HPDE6-E6E7 (cell line): ENCODE measurements at regions not wholly inside any gene's neighbourhood (a gene's known extent, or its start where the extent isn't known, plus 50 kb on each side); places are given as distances from the start of the nearest gene placed in this dataset.

Source experiments
- DNase-seq: peaks from one replicate; pipeline ENCODE4 v3.0.0; 2011; ENCODE audit warnings: missing footprints; ENCODE audit errors: extremely low spot score

DNA sequence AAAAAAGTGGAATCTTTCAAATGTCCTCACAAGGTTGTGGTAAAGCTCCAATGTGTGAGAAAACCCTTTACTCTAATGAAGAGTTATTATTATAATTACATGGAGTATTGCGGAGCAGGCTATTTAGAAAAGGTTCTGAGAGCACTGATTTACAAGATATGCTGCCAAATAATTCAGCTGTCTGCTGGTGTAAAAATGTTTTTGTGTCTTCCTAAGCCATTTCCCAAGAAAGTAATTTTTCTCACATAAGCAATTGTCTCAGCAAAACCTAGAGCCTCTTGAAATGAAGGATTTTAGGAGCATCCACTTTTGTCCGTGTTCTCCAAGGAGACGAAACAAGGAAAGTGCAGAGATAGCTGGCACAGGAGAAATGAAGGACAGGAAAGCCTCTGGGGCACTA lies 229.6 kb upstream of the STARD13 start:
- no peak for DNase-seq

DNA sequence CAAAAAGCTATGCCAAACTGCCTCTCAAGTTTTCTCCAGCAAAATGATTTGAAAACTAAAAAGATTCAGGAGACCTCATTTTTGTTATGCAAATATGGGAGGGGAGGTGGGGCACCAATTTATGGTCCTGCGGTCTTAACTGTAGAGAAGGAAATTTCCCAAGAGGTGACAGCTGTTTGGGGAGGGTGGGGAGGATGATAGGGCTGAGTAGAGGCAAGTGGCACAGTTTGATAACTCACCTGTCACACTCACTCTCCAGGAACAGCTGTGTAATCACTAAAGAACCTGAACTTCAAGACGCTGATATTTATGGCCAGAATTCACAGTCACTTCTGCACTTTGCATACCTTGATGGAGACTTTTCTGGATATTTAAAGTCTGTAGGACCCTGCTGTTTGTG lies 232.9 kb upstream of the STARD13 start:
- no peak for DNase-seq

DNA sequence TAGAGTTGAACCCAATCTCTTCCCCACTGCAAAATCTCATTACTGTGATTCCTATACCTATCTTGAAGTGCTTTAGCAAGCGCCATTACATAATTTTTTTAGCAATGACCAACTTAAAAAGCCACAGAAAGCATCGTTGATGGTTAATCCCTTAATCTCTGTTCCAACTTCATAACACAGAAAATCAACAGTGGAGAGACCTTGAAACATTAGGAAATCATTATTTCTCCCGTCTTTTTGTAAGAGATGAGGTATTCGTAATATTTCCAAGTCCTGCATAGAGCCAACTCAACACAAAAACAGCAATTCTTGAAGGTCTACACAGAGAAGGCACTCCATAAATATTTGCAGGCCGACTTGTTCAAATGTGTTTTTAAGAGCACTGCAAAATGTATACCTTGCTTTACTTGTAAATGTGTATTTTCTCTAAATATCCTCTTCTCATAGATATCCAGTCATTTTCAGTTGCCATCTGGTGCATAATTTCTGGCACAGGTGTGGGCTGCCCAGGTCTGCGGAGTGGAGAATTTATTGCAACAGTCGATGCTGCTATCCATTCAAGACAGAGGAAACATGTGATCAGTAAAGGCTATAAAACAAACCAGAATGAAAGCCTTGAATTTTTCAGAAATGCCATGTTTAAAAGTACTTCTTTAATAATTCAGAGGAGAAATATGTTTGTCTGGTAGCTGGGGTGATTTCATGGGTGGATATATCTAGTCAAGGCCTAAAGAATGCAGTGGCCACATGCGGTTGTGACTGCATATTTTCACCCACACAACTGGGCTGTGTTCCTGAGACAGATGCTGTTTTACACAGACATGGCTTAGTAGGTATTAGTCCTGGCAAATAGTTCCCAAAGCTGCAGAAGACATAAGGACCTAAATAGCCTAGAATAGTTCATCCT lies 234.3 kb upstream of the STARD13 start:
- DNase-seq = no peak

DNA sequence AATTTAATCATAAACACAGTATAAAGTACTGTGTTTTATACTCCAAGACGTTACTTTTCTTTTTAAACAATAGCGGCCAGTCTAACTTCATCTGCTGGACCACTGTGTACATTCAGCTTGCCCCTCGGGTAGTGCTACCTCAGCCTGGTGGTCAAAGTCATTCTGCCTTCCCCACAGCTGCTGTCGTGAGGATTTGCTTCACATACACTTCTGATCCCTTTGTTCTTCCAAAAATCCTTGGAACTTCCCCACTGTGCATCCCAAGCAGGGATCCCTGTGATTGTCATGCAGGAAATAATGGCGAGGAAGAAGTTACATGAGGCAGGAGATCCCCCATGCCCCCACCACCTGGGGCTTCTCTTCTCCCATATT lies 234.9 kb upstream of the STARD13 start:
- DNase-seq = no peak

DNA sequence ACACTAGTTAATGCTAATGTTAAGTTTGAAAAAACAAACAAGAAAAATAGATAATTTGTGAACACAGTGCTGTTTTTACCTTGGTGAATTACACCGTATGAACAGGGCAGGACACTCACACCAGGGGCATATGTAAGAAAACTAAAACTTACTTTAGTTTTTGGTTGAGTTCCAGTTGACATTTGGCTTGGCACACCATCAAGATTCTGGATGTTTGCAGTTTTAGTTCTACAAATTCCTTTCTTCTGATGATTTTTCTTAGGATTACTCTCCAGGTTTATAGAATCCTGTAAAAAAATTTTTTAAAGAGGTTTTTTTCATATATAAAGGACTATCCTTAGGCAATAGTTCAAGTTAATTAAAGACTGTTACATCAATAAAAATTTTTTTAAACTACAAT lies 238.5 kb upstream of the STARD13 start:
- DNase-seq = no peak

DNA sequence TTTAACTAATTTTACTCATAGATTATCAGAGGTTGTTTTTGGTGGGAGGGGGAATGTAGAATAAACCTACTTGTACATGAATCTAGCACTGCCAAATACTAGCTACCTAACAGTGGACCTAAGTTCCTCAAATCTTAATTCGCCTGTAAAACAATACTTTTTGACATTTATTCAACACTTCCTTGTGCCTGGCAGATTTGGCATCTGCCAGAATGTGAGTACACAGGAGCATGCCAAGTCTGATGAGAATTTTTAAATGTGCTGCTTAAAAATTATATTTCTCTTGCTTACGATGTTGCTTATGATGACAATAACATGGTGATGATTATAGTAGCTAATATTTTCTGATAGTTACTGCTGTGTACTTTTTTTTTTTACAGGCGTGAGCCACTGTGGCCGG lies 240.2 kb upstream of the STARD13 start:
- DNase-seq = no peak

DNA sequence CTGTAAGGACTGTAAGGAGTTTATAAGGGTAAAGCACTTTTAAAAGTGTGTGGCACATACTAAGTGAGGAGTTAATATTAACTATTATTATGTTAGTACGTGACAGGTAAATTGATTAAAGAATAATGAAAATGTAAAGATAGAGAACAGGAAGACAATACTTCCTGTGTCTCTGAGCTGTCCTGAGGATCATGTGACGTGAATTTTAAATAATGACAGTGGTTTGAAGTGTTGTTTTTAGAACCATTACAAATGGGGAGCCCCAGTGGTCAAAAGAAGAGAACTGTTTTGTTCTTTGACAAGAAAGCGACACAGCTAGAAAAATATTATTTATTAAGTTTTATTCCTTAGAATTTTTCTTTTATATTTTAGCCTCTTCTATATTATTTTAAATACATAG lies 241.2 kb upstream of the STARD13 start:
- no peak for DNase-seq

DNA sequence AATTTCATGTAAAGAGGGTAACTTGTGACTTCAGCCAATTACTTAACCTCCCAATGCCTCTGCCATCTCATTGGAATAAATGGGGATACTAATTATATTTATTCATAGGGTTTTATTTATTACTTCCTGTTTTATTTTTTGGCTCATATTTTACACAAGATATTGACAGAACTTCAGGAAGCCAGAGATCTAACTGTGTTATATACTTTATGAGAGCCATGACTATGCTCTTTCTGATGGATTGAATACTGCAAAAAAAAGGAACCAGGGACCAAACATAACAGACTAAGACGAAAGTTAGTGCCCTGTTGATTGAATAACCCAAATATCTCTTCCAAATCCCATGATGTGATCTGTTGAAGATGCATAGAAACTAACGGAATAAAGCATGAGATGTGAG lies 243.3 kb upstream of the STARD13 start:
- no peak for DNase-seq

DNA sequence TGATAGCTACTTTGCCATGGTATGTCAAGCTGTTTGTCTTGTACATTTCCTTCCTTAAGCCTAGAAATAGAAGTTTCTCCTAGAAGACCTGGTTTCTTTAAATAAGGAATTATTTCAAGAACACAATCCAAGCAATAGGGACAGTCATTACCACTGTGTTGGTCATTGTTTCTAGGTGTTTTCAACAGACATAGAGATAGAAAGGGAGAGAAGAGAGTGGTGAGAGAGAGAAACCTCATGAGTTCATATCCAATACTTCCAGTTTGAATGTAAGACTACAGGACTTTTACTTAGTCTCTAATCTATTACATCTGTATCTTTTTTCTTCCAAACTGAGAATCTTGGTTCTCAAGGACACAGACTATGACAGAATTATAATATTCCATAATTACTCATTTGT lies 245.9 kb upstream of the STARD13 start:
- no peak for DNase-seq

DNA sequence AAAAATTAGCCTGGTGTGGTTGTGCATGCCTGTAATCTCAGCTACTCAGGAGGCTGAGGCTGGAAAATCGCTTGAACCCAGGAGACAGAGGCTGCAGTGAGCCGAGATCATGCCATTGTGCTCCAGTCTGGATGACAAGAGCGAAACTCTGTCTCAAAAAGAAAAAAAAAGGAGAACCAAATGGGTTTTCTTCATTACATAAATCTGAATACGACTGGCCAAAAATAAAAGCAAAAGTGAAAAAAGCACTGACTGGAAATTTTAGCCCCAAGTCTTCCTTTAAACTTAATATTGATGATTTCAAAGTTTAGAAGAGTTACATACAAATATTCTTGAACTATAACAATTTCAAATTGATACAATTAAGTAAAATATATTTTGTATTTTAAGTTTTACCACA lies 249.5 kb upstream of the STARD13 start:
- no peak for DNase-seq

DNA sequence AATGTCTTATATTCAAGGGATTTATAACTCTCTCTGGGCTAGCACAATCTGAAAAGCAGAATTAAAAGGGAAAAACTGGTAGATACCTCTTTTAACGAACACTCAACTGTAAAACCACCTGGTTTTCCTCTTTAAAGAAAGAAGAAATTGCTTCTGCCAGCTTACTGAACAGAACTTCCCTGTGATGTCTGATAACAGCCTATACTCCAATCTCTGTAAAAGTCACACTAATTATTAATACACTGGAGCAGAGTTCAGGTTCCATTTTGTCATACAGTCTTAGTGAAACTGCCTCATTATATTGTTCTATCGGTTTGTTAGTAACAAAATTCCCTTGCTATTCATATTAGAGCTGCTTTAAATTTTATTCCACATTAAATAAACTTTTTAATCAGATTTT lies 251.0 kb upstream of the STARD13 start:
- DNase-seq = no peak

DNA sequence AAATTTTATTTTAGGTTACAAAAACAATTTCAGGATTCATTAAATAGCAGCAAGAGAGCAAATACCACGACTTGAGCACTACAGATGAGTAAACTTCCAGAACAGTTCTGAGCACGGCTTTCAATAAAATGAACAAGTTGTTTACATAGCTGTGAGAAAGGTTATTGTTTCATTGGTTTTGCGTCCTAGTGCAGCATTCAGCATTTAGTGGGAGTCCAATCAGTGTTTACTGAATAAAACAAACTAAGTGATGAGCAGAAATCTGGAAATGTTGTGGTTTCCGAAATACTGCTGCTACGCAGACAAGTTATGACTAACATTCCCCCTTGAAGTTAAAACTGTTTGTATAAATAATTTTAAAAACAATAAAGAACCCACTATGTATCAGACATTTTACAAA lies 251.5 kb upstream of the STARD13 start:
- no peak for DNase-seq

DNA sequence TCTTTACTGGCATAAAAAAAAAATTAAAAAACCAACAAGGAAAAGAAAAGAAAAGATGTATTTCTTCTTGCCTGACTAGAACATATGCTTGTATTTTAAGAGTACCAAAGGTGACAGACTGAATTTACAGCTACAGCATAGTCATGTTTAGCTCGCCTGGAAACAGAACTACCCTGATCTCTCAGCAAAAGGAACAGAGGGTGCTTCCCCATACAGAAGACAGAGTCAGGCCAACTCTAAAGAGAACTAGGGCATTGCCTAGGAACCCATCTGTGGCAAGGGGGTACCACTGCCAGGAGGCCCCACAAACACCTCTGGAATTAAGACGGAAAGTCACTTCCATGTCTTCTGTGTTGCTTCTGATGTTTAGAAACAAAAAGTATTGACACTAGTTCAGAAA lies 252.1 kb upstream of the STARD13 start:
- DNase-seq = no peak

DNA sequence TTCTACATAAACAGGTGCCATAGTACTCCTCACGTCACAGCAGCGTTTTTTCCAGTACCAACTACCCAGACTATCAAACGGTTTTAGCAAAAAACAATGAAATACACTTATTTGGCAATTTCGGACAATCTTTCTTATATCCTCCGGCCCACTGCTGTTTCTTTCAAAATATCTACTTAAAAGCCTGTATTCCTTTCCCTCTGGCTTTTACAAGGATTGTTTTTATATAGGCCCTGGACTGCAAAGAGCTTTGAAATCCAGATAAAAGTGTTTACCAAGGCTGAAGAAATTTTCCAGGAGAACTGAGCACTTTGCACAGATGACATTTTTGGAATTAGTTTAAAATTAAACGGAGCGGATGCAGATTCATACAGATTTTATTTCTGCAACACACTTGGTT lies 255.9 kb upstream of the STARD13 start:
- DNase-seq = no peak

DNA sequence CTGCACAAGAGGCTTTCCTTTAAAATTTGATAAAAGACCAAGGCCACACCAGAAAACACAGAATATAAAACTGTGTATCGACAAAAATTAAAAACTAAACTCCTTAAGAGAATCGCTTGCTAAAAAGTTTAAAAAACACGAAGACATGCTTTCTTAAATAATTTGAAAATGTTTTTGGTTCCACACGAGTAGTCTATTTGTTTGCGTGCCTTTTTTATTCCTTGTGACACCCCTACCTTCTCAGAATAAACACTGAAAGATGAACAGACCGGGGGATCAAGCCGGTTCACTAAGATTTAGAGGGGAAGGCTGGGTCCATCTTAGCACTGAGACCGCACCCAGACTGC lies 256.4 kb upstream of the STARD13 start:
- DNase-seq = no peak

DNA sequence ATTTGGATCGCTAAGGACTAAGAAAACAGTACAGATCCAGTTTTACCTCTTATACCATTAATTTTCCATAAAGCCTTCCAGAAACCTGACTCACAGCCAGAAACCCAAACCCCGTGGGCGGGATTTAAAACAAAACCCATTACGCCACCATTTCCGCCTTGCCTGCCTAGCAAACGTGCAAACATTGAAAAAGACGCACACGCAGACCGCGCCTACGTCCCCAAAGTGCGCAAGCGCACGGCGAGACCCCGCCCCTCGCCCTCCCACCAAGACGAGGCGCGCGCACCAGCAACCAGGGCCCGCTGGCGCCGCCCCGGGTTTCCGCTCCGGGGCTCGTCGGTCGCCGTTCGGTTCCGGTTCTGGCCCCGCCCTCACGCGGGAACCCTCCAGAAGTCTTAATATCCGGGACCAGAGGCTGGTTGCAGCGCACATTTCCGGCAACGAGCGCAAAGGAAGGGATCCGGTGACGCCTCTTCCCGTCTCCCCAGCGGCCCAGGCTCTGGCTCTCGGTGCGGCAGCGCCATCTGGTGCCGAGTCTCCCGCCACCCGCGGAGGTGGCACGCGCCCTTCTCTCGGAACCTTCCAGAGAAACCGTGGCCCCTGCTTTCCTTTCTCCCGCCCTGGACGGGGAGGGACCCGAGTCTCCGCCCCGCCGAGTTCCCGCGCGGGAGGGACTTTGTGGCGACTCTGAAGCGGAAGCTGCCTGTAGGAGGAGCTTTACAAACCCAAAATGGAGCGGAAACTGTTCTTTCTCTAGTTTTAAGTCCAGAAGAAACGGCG lies 256.9 kb upstream of the STARD13 start:
- peak; percentile 50 for DNase-seq

DNA sequence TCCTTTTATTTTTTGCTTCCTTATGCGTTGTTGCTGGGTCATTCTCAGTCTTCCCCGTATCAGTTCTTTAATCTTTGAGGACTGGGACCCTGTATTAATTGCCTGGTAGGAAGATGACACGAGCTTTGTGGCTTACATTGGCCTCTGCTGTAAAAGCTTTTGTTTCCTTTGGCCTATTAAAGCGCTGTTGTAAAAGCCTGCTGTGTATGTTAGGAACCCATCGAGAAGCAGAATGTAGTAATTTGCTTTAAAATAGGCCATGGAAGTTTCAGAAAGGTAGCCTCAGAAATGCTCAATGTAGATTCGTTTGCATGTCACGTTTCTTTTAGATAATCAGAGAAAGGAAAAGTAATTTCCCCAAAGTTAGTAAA lies 257.5 kb upstream of the STARD13 start:
- no peak for DNase-seq

DNA sequence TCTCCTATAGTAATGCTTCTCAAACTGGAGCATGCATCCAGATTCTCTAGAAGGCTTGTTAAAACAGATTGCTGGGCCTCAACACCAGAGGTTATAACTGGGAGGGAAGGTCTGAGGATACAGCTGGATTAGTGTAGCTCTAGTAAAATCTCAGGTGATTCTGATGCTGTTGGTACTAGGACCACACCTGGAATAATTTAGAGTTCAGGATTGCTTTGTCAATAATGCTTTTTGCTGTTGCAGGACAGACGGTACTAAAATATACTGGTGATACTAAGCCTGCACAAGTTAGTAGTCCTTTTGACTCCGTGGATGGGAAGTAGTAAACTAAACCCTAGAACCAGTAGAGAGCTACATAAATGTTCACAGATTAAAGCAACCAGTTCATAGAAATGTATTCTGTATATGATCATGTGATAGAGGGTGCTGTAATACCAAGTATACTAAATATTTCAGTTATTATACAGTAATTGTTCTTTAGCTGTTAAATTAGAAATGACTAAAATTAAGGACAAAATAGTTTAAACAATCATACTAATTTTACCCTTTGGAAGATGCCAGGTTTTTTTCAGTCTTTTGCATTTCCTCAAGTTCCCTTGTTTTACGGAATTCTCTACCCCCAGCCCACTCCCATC lies 258.2 kb upstream of the STARD13 start:
- no peak for DNase-seq

DNA sequence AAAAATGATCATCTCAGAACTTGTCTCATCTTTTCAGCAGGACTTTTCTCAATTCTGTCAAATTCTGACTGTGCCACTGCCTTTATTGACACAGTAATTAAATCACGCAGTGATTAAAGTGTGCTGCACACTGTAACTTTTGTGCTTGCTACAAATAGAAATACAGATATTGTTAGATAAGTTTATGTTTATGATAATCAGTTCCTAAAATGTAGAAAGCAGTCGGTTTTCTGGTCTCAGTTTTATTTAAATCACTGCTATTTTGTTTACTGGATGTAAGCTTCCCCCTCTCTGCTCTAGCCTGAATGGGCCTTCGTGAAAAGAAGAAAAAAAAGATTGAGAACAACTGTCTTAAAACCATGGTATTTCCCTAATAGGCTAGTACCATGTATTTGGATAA lies 258.8 kb upstream of the STARD13 start:
- DNase-seq = no peak

DNA sequence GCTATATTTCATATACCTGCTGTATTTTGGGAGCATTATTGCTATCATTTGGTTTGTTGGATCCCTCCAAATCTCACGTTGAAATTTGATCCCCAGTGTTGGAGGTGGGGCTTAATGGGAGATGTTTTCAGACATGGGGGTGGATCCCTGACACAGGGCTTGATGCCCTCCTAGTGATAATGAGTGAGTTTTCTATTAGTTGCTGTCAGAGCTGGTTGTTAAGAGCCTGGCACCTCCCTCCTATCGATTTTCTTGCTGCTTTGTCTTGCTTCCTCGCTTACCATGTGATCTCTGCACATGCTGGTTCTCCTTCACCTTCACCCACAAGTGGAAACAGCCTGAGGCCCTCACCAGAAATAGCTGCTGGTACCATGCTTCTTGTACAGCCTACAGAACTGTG lies 259.9 kb upstream of the STARD13 start:
- no peak for DNase-seq

DNA sequence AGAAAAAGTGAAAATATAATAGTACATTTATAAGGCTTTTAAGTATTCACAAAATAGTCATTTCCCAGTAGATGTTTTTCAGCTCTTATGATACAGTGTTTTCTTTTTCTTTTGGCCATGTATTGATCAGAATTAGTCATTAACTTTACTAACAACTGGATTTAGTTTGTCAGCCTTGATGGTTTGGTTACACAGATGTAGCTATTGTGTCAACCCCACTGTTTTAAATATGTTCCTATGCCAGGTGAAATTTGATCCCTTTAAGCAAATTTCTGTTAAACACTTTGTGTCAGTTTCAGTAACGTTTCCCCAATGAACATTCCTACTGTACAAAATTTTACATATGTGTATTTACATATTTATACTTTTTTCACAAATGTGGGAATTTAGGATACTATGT lies 261.5 kb upstream of the STARD13 start:
- DNase-seq = no peak

DNA sequence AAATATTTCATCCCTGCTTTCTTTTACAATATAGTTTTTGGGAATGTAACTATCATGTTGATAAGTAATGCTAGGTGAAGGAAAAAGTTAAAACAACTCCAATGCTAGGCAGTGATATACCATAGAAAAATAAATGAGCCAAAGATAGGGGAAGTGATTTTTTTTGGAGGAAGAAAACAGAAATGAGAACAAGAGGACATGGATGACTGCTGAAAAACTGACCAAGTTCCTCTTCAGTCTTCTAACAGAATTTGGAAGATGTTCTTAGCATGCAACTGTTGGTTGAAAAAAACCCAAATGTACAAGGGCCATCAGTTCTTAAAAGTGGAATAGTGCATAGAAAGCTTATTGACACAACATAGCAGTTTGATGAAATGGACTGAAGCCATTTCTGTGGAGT lies 262.5 kb upstream of the STARD13 start:
- no peak for DNase-seq

DNA sequence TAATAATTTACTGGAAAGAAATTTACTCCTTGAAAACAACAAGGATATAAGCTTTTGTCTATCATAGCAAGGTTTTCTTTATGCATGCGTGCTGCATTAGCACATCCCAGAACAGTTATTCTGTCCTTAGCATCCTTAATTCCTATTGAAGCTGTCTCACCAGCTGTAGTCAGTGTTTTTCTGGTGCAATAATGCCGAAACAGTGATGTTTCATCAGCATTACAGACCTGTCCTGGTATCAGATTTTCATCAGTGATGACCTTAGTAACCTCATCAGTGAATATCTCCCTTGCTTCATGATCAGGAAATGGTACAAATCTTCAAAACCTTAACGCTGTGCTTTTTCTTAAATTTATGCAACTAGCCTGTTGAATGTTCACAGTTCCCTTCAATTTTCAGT lies 264.7 kb upstream of the STARD13 start:
- no peak for DNase-seq
